PFSK-1 (cell line): ENCODE measurements at regions not wholly inside any gene's neighbourhood (a gene's known extent, or its start where the extent isn't known, plus 50 kb on each side); places are given as distances from the start of the nearest gene placed in this dataset.

ENCODE experiments used
- POLR2AphosphoS5 ChIP-seq: IDR thresholded peaks from 2 replicates; pipeline ENCODE4 v1.6.1; 2012; ENCODE audit warnings: low read depth, mild to moderate bottlenecking, control low read depth, low read length, moderate library complexity
- TAF1 ChIP-seq: IDR thresholded peaks from 2 replicates; pipeline ENCODE4 v1.6.1; 2012; ENCODE audit warnings: low read length, control low read depth, borderline replicate concordance; ENCODE audit not compliant: insufficient read depth

- TF ChIP-seq TAF1 (no peak), POLR2AphosphoS5 (no peak)
Measured at GRCh38 chr3:161740421-161740820, 243.8 kb downstream of the OTOL1 start.
